GM23338 (cell line): ENCODE measurements at regions not wholly inside any gene's neighbourhood (a gene's known extent, or its start where the extent isn't known, plus 50 kb on each side); places are given as distances from the start of the nearest gene placed in this dataset.

ENCODE experiments used
- ATAC-seq: fragments of 200-7000 bp; cut with Tn5 transposase; 3 replicates; pipeline ENCODE4 v1.9.1; 2020
- DNase-seq: peaks from one replicate; pipeline ENCODE4 v3.0.0-alpha.2; 2015; ENCODE audit warnings: low spot score
- H2AFZ ChIP-seq: fragments of 200-600 bp; sonication (generic); 2 replicates; pipeline ENCODE4 v1.8.0; 2016; ENCODE audit warnings: antibody characterized with exemption, mild to moderate bottlenecking, moderate library complexity
- H3F3A ChIP-seq: fragments of 200-600 bp; sonication (generic); replicated peaks from 2 replicates; pipeline ENCODE4 v1.8.0; 2017; ENCODE audit warnings: antibody characterized with exemption, mixed run types, low read depth
- H3K27ac ChIP-seq: fragments of 200-600 bp; sonication (generic); 2 replicates; pipeline ENCODE4 v1.6.1; 2016; ENCODE audit warnings: low read depth
- H3K27me3 ChIP-seq: fragments of 200-600 bp; sonication (generic); 2 replicates; pipeline ENCODE4 v1.8.0; 2016; ENCODE audit warnings: mild to moderate bottlenecking, mixed run types, moderate library complexity; ENCODE audit not compliant: insufficient read depth
- H3K36me3 ChIP-seq: fragments of 200-600 bp; sonication (generic); 2 replicates; pipeline ENCODE4 v1.8.0; 2016; ENCODE audit warnings: mild to moderate bottlenecking; ENCODE audit not compliant: insufficient read depth
- H3K4me1 ChIP-seq: fragments of 200-600 bp; sonication (generic); 2 replicates; pipeline ENCODE4 v1.8.0; 2016; ENCODE audit warnings: mild to moderate bottlenecking, moderate library complexity; ENCODE audit not compliant: insufficient read depth
- H3K4me2 ChIP-seq: fragments of 200-600 bp; sonication (generic); 2 replicates; pipeline ENCODE4 v1.7.1; 2017; ENCODE audit warnings: mixed run types
- H3K4me3 ChIP-seq: fragments of 200-600 bp; sonication (generic); 2 replicates; pipeline ENCODE4 v1.6.1; 2016; ENCODE audit warnings: mixed run types
- H3K79me2 ChIP-seq: fragments of 200-600 bp; sonication (generic); replicated peaks from 2 replicates; pipeline ENCODE4 v1.8.0; 2017; ENCODE audit warnings: mild to moderate bottlenecking; ENCODE audit not compliant: insufficient read depth
- H3K9me2 ChIP-seq: fragments of 200-600 bp; sonication (generic); 2 replicates; pipeline ENCODE4 v1.8.0; 2017; ENCODE audit not compliant: insufficient read depth
- H4K20me1 ChIP-seq: fragments of 200-600 bp; sonication (generic); replicated peaks from 2 replicates; pipeline ENCODE4 v1.8.0; 2017; ENCODE audit warnings: mild to moderate bottlenecking; ENCODE audit not compliant: insufficient read depth
- H3K27ac Mint-ChIP-seq: 2 replicates; pipeline ENCODE4 v1.8.0; 2020; ENCODE audit warnings: inconsistent platforms, mild to moderate bottlenecking, moderate library complexity, mixed read lengths
- H3K27me3 Mint-ChIP-seq: 3 replicates; pipeline ENCODE4 v1.8.0; 2022; ENCODE audit warnings: low read depth, mild to moderate bottlenecking, moderate library complexity, mixed read lengths, inconsistent platforms; ENCODE audit not compliant: insufficient read depth, poor library complexity
- H3K36me3 Mint-ChIP-seq: 3 replicates; pipeline ENCODE4 v1.8.0; 2021; ENCODE audit warnings: low read depth, mild to moderate bottlenecking, inconsistent platforms, moderate library complexity, mixed read lengths
- H3K4me1 Mint-ChIP-seq: 3 replicates; pipeline ENCODE4 v1.8.0; 2020; ENCODE audit warnings: mild to moderate bottlenecking, inconsistent platforms, mixed read lengths
- H3K4me3 Mint-ChIP-seq: 3 replicates; pipeline ENCODE4 v1.8.0; 2021; ENCODE audit warnings: moderate library complexity, mild to moderate bottlenecking, inconsistent platforms, mixed read lengths
- H3K9me3 Mint-ChIP-seq: 3 replicates; pipeline ENCODE4 v1.8.0; 2020; ENCODE audit warnings: moderate library complexity, mild to moderate bottlenecking, inconsistent platforms, mixed read lengths
- ETS1 ChIP-seq: IDR thresholded peaks from 2 replicates; pipeline ENCODE4 v1.6.1; 2016; ENCODE audit warnings: antibody characterized with exemption
- EZH2 ChIP-seq: fragments of 200-600 bp; sonication (generic); IDR thresholded peaks from one replicate; pipeline ENCODE4 v1.8.0; 2017; ENCODE audit warnings: antibody characterized with exemption, mild to moderate bottlenecking, low read depth; ENCODE audit not compliant: unreplicated experiment
- JUNB ChIP-seq: IDR thresholded peaks from one replicate; pipeline ENCODE4 v1.6.1; 2016; ENCODE audit warnings: antibody characterized with exemption; ENCODE audit not compliant: unreplicated experiment
- NANOG ChIP-seq: IDR thresholded peaks from 2 replicates; pipeline ENCODE4 v1.6.1; 2016; ENCODE audit warnings: antibody characterized with exemption, borderline replicate concordance
- POLR2AphosphoS5 ChIP-seq: IDR thresholded peaks from 2 replicates; pipeline ENCODE4 v1.6.1; 2016; ENCODE audit warnings: antibody characterized with exemption, low read depth
- REST ChIP-seq: IDR thresholded peaks from one replicate; pipeline ENCODE4 v1.6.1; 2018; ENCODE audit warnings: antibody characterized with exemption; ENCODE audit not compliant: unreplicated experiment
- STAT1 ChIP-seq: IDR thresholded peaks from one replicate; pipeline ENCODE4 v1.6.1; 2016; ENCODE audit warnings: antibody characterized with exemption; ENCODE audit not compliant: unreplicated experiment
- ZNF114 ChIP-seq: fragments of 250-450 bp; sonication (Bioruptor Pico); IDR thresholded peaks from 2 replicates; pipeline ENCODE4 v1.5.0; 2020; ENCODE audit warnings: mild to moderate bottlenecking, moderate library complexity
- ZNF331 ChIP-seq: fragments of 250-450 bp; sonication (Bioruptor Pico); IDR thresholded peaks from 2 replicates; pipeline ENCODE4 v1.5.0; 2020; ENCODE audit warnings: low read depth, mild to moderate bottlenecking, moderate library complexity
- ZNF462 ChIP-seq: fragments of 250-450 bp; sonication (Bioruptor Pico); IDR thresholded peaks from 2 replicates; pipeline ENCODE4 v1.5.0; 2020; ENCODE audit warnings: mild to moderate bottlenecking, moderate library complexity

GRCh38 chr6:25181923-25182322, 97.3 kb upstream of the CARMIL1 start:
- Histone ChIP-seq H3K4me3 (no peak overlapping the region), H3K36me3 (no peaks in the 10 kb centered on the region), H3K27me3 (no peaks in the 10 kb centered on the region), H3F3A (no peaks in the 10 kb centered on the region), H2AFZ (no peak overlapping the region), H3K79me2 (no peaks in the 10 kb centered on the region), H3K4me2 (no peak overlapping the region), H3K4me1 (no peaks in the 10 kb centered on the region), H4K20me1 (no peaks in the 10 kb centered on the region), H3K9me2 (no peaks in the 10 kb centered on the region), H3K27ac (no peak overlapping the region)
- TF ChIP-seq ZNF114 (CRISPR knock-in tag) (no peak), ZNF462 (CRISPR knock-in tag) (no peak), EZH2 (no peak), NANOG (no peak), ETS1 (no peak), ZNF331 (no peak), REST (no peak), POLR2AphosphoS5 (no peak), STAT1 (no peak), JUNB (no peak)
- H3K27me3 Mint-ChIP-seq: no peaks in the 10 kb centered on the region
- H3K9me3 Mint-ChIP-seq: no peaks in the 10 kb centered on the region
- peaks cover 3% of the 10 kb centered on the region; the same call in 1 of the 3 replicates for H3K4me1 Mint-ChIP-seq
- H3K27ac Mint-ChIP-seq: no peak overlapping the region
- ATAC-seq: no peak
- no peak overlapping the region for H3K4me3 Mint-ChIP-seq
- H3K36me3 Mint-ChIP-seq: no peaks in the 10 kb centered on the region
- no peak for DNase-seq
